ACC112 (cell line): ENCODE measurements at regions not wholly inside any gene's neighbourhood (a gene's known extent, or its start where the extent isn't known, plus 50 kb on each side); places are given as distances from the start of the nearest gene placed in this dataset.
"Not testable (repeated sequence)": the region's sequence is repeated elsewhere in the genome, so short reads cannot be mapped to it uniquely, and the experiment has no call there.

Source experiments
- H2AFZ ChIP-seq: fragments of 200-600 bp; sonication (generic); one replicate; pipeline ENCODE4 v1.6.0; 2017; ENCODE audit warnings: antibody characterized with exemption, low read length; ENCODE audit not compliant: unreplicated experiment
- H3K27ac ChIP-seq: fragments of 200-600 bp; sonication (generic); 2 replicates; pipeline ENCODE4 v1.5.1; 2014; ENCODE audit warnings: low read depth, mild to moderate bottlenecking, antibody characterized with exemption, low read length, moderate library complexity
- H3K27me3 ChIP-seq: fragments of 200-600 bp; sonication (generic); 2 replicates; pipeline ENCODE4 v1.6.1; 2014; ENCODE audit warnings: mild to moderate bottlenecking, antibody characterized with exemption, low read length, moderate library complexity, mixed read lengths; ENCODE audit not compliant: insufficient read depth
- H3K36me3 ChIP-seq: fragments of 200-600 bp; sonication (generic); 2 replicates; pipeline ENCODE4 v1.6.1; 2016; ENCODE audit warnings: mild to moderate bottlenecking, antibody characterized with exemption, low read length, moderate library complexity, mixed read lengths; ENCODE audit not compliant: insufficient read depth
- H3K4me1 ChIP-seq: fragments of 200-600 bp; sonication (generic); one replicate; pipeline ENCODE4 v1.6.1; 2016; ENCODE audit warnings: low read length, mixed read lengths; ENCODE audit not compliant: insufficient read depth, unreplicated experiment, control insufficient read depth
- H3K4me3 ChIP-seq: fragments of 200-600 bp; sonication (generic); 2 replicates; pipeline ENCODE4 v1.5.1; 2014; ENCODE audit warnings: mild to moderate bottlenecking, low read depth, low read length
- H3K79me2 ChIP-seq: fragments of 200-600 bp; sonication (generic); one replicate; pipeline ENCODE4 v1.6.0; 2016; ENCODE audit warnings: low read length; ENCODE audit not compliant: control insufficient read depth, unreplicated experiment, insufficient read depth

DNA sequence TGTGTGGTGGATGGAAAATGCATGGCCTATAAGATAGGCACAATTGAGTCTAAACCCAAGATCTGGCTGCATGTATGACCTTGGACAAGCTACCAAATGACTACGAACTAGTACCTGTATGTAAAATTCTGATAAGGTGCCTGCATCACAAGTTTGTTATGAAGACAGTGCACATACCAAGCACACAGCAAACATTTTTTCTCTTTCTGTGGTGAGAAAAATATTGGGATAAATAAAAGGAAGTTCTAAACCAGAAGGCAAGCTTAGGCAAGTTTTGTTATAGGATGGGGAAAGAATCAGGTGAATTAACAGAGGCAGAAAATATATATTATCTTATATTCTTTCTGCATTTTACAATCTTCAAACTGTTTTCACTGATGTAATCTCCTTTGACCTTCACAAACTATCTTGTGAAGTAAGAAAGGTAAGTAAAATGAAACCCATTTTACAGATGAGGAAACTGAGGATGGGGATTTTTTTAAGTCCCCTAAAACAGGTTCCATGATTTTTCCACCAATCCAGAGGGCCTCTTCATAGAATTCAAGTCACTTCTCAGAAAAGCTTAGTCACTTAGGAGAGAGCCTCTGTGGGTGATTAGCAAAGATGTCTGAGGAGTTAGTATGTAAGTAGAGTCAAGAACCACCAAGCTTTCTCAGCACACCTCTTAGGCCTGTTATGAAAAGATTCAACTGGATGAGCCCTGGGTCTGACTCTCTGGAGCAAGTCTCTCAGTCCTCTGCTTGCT is 132.0 kb upstream of the RAP1B start:
- no peaks in the 10 kb centered on the region for H3K36me3 ChIP-seq
- H3K27me3 ChIP-seq = no peaks in the 10 kb centered on the region
- no peaks in the 10 kb centered on the region for H3K79me2 ChIP-seq
- no peak overlapping the region for H3K4me3 ChIP-seq
- no peak overlapping the region for H2AFZ ChIP-seq
- no peak overlapping the region for H3K27ac ChIP-seq
- peaks cover 9% of the 10 kb centered on the region for H3K4me1 ChIP-seq

DNA sequence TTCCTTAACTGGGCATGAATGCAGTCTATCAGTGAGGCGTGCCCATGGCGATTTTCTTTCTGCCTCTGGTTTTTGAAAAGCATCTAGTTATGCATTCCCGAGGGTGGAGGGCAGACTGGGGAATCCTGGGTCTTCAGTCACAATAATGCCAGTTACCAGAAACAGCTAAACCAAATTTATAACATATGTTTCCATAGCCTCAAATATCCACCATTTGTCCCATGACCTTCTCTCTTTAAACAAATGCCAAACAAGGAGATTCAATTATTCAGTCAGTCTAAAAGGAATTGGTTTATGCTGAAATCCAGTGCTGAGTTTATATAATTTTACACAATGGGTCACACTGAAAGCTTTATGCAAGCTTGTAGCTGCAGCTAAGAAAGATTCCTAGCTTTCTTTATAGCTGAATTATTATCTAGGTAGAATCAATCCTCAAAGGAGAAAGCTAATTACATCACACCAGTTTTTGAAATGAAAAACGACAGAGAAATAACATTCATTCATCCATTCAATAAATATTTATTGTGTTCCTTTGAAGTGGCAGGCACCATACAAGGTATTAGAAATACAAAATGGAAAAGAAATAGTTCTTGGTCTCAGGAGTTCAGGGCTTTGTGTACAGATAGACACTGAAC is 131.3 kb upstream of the RAP1B start:
- Histone ChIP-seq H2AFZ (no peak overlapping the region), H3K79me2 (no peaks in the 10 kb centered on the region), H3K4me3 (no peak overlapping the region), H3K36me3 (no peaks in the 10 kb centered on the region), H3K4me1 (peaks cover 13% of the 10 kb centered on the region), H3K27me3 (no peaks in the 10 kb centered on the region), H3K27ac (no peak overlapping the region)

- Histone ChIP-seq H3K4me1 (peaks cover 13% of the 10 kb centered on the region), H3K79me2 (no peaks in the 10 kb centered on the region), H2AFZ (no peak overlapping the region), H3K27ac (no peak overlapping the region), H3K27me3 (no peaks in the 10 kb centered on the region), H3K4me3 (no peak overlapping the region), H3K36me3 (no peaks in the 10 kb centered on the region)
Observed at GRCh38 chr12:68479896-68480291, 130.8 kb upstream of the RAP1B start.

GRCh38 chr12:68480526-68480925 is 130.2 kb upstream of the RAP1B start:
- no peaks in the 10 kb centered on the region for H3K27me3 ChIP-seq

GRCh38 chr12:68481181-68481941 is 129.3 kb upstream of the RAP1B start:
- Histone ChIP-seq H3K4me1 (peaks cover 13% of the 10 kb centered on the region), H3K4me3 (no peak overlapping the region), H3K36me3 (no peaks in the 10 kb centered on the region), H2AFZ (no peak overlapping the region), H3K27me3 (no peaks in the 10 kb centered on the region), H3K27ac (no peak overlapping the region), H3K79me2 (no peaks in the 10 kb centered on the region)

More at GRCh38 chr12:68480526-68480925, 130.2 kb upstream of the RAP1B start:
- Histone ChIP-seq H3K79me2 (no peaks in the 10 kb centered on the region), H3K4me1 (peaks cover 13% of the 10 kb centered on the region), H2AFZ (no peak overlapping the region), H3K27ac (no peak overlapping the region), H3K36me3 (no peaks in the 10 kb centered on the region), H3K4me3 (no peak overlapping the region)

GRCh38 chr12:68482014-68482413 is 128.7 kb upstream of the RAP1B start:
- Histone ChIP-seq H2AFZ (no peak overlapping the region), H3K4me3 (no peak overlapping the region), H3K27me3 (no peaks in the 10 kb centered on the region), H3K27ac (no peak overlapping the region), H3K36me3 (no peaks in the 10 kb centered on the region), H3K4me1 (peaks cover 13% of the 10 kb centered on the region), H3K79me2 (no peaks in the 10 kb centered on the region)

DNA sequence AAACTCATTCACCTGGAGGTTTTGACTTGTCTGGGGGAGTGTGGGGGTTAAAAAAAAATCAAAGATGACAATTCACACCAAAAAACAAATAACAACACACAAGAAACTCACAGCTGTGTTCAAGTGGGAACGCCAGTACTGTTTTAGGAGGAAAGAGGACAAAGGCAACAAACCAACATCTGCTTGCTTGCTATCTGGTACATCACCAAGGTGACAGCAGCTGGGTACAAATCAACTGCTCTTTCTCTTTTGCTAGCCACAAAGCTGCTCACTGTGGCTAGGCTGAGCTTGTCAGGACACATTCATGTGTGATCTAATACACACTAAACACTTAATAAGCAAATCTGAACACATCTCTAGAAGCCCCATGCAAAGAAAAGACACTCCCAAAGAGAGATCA is 128.0 kb upstream of the RAP1B start:
- Histone ChIP-seq H3K27ac (no peak overlapping the region), H3K79me2 (no peaks in the 10 kb centered on the region), H3K4me3 (no peak overlapping the region), H2AFZ (peak overlapping the region; percentile 46), H3K36me3 (no peaks in the 10 kb centered on the region), H3K27me3 (no peaks in the 10 kb centered on the region), H3K4me1 (peaks cover 13% of the 10 kb centered on the region)

DNA sequence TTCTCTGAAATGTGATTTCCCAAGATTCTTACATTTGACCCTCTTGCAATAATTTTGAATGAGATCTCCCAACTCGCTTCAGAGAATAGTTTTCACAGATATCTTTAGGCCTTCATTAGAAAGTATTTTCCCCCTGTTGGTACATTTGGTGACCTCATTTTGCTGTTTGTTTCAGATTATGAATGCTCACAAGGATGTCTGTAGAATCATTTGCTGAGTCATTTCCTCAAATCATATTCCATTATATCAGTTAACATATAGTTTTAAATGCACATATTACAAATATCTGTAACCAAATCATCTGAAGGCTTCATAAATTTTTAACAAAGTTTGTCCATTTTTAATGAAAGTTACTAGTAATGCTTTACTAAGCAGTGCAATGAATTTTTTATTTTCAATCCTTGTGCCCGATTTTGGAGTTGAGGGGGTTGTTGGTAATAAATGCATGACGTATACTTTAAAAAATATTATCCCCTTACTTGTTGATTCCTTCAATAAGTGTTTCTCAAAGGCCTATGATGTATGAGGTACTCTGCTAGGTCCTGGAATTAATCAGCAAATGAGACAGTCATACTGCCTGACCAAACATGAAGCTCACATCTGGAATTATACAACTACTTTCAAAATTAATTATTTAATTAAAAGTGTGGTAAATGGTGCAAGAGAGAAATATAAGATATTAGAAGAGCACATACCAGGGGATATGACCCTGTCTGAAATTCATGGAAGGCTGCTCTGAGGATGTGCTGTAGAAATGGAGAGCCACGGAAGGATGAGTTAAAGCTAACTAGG is 126.9 kb upstream of the RAP1B start:
- Histone ChIP-seq H3K27ac (peak overlapping the region; percentile 45), H3K36me3 (no peaks in the 10 kb centered on the region), H3K27me3 (no peaks in the 10 kb centered on the region), H3K4me1 (peaks cover 13% of the 10 kb centered on the region), H2AFZ (peak overlapping the region; percentile 46), H3K79me2 (no peaks in the 10 kb centered on the region), H3K4me3 (no peak overlapping the region)

DNA sequence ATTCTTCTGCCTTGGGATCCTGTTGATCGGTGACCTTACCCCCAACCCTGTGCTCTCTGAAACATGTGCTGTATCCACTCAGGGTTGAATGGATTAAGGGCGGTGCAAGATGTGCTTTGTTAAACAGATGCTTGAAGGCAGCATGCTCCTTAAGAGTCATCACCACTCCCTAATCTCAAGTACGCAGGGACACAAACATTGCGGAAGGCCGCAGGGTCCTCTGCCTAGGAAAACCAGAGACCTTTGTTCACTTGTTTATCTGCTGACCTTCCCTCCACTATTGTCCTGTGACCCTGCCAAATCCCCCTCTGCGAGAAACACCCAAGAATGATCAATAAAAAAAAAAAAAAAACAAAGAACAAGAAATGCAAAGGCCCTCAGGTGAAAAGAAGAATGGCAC is 126.1 kb upstream of the RAP1B start:
- not testable (repeated sequence) for H3K27me3 ChIP-seq, H3K27ac ChIP-seq

DNA sequence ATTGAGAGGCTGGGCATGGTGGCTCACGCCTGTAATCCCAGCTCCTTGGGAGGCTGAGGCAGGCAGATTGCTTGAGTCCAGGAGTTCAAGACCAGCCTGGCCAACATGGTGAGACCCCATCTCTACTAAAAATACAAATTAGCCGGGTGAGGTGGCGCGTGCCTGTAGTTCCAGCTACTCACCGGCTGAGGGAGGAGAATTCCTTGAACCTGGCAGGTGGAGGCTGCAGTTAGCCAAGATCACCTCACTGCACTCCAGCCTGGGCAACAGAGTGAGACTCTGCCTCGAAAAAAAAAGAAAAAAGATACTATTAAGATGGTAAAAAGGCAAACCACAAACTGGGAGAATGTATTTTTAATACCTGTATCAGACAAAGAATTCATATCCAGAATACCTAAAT is 124.2 kb upstream of the RAP1B start:
- H3K27me3 ChIP-seq, H3K27ac ChIP-seq, H3K79me2 ChIP-seq, H2AFZ ChIP-seq, H3K4me3 ChIP-seq, H3K36me3 ChIP-seq: not testable (repeated sequence)
- peaks cover 13% of the 10 kb centered on the region for H3K4me1 ChIP-seq

More for the DNA sequence above, 126.1 kb upstream of the RAP1B start:
- H3K4me1 ChIP-seq = peaks cover 13% of the 10 kb centered on the region
- not testable (repeated sequence) for H2AFZ ChIP-seq, H3K79me2 ChIP-seq, H3K4me3 ChIP-seq, H3K36me3 ChIP-seq
